DND-41 (cell line): ENCODE measurements at regions not wholly inside any gene's neighbourhood (a gene's known extent, or its start where the extent isn't known, plus 50 kb on each side); places are given as distances from the start of the nearest gene placed in this dataset.

Experiments
- CTCF ChIP-seq: IDR thresholded peaks from 2 replicates; pipeline ENCODE4 v1.5.1; 2012; ENCODE audit warnings: borderline replicate concordance, low read length, moderate library complexity, mild to moderate bottlenecking; ENCODE audit not compliant: poor library complexity, severe bottlenecking; ENCODE audit errors: extremely low read depth
- EZH2 ChIP-seq: IDR thresholded peaks from 3 replicates; pipeline ENCODE4 v1.6.1; 2012; ENCODE audit warnings: borderline replicate concordance, low read depth, mild to moderate bottlenecking, moderate library complexity, low read length, inconsistent platforms; ENCODE audit not compliant: severe bottlenecking

- TF ChIP-seq CTCF = no peak
- TF ChIP-seq EZH2 = no peak
Measured at GRCh38 chr3:166570102-166570501, 732.9 kb upstream of the BCHE start.
